GM23248 (cell line): ENCODE measurements at regions not wholly inside any gene's neighbourhood (a gene's known extent, or its start where the extent isn't known, plus 50 kb on each side); places are given as distances from the start of the nearest gene placed in this dataset.
A peak's percentile ranks its signal among the peaks of the same experiment; 100 is the strongest.

Experiments
- DNase-seq: peaks from one replicate; pipeline ENCODE4 v3.0.0-alpha.2; 2015
- H2AFZ ChIP-seq: fragments of 200-600 bp; sonication (generic); 2 replicates; pipeline ENCODE4 v1.6.1; 2016; ENCODE audit warnings: antibody characterized with exemption
- H3F3A ChIP-seq: fragments of 200-600 bp; sonication (generic); 2 replicates; pipeline ENCODE4 v1.6.1; 2016; ENCODE audit warnings: mild to moderate bottlenecking, antibody characterized with exemption, mixed run types; ENCODE audit not compliant: insufficient read depth
- H3K27ac ChIP-seq: fragments of 200-600 bp; sonication (generic); 2 replicates; pipeline ENCODE4 v1.5.1; 2016; ENCODE audit warnings: mild to moderate bottlenecking
- H3K27me3 ChIP-seq: fragments of 200-600 bp; sonication (generic); replicated peaks from 2 replicates; pipeline ENCODE4 v1.6.1; 2016; ENCODE audit warnings: mild to moderate bottlenecking; ENCODE audit not compliant: insufficient read depth
- H3K36me3 ChIP-seq: fragments of 200-600 bp; sonication (generic); 2 replicates; pipeline ENCODE4 v1.6.1; 2016; ENCODE audit warnings: low read depth, mild to moderate bottlenecking
- H3K4me1 ChIP-seq: fragments of 200-600 bp; sonication (generic); 2 replicates; pipeline ENCODE4 v1.6.1; 2016; ENCODE audit warnings: mild to moderate bottlenecking; ENCODE audit not compliant: insufficient read depth
- H3K4me2 ChIP-seq: fragments of 200-600 bp; sonication (generic); one replicate; pipeline ENCODE4 v1.6.1; 2016; ENCODE audit warnings: mild to moderate bottlenecking; ENCODE audit not compliant: unreplicated experiment
- H3K4me3 ChIP-seq: fragments of 200-600 bp; sonication (generic); 2 replicates; pipeline ENCODE4 v1.5.1; 2016; ENCODE audit warnings: mild to moderate bottlenecking
- H3K79me2 ChIP-seq: fragments of 200-600 bp; sonication (generic); 2 replicates; pipeline ENCODE4 v1.6.1; 2016; ENCODE audit warnings: mild to moderate bottlenecking; ENCODE audit not compliant: insufficient read depth
- H3K9ac ChIP-seq: fragments of 200-600 bp; sonication (generic); 2 replicates; pipeline ENCODE4 v1.6.1; 2016; ENCODE audit warnings: mild to moderate bottlenecking
- H3K9me2 ChIP-seq: fragments of 200-600 bp; sonication (generic); 2 replicates; pipeline ENCODE4 v1.6.1; 2016; ENCODE audit warnings: mixed run types, mild to moderate bottlenecking, moderate library complexity; ENCODE audit not compliant: insufficient read depth
- H3K9me3 ChIP-seq: fragments of 200-600 bp; sonication (generic); one replicate; pipeline ENCODE4 v1.6.1; 2017; ENCODE audit warnings: low read depth
- H4K20me1 ChIP-seq: fragments of 200-600 bp; sonication (generic); 2 replicates; pipeline ENCODE4 v1.6.0; 2016; ENCODE audit not compliant: insufficient read depth
- EZH2 ChIP-seq: fragments of 200-600 bp; sonication (generic); IDR thresholded peaks from 2 replicates; pipeline ENCODE4 v1.6.1; 2018; ENCODE audit warnings: antibody characterized with exemption, mild to moderate bottlenecking; ENCODE audit not compliant: insufficient read depth, poor library complexity, severe bottlenecking
- EZH2phosphoT487 ChIP-seq: fragments of 200-600 bp; sonication (generic); IDR thresholded peaks from 2 replicates; pipeline ENCODE4 v1.6.1; 2018; ENCODE audit warnings: antibody characterized with exemption, moderate library complexity, mild to moderate bottlenecking, low read depth; ENCODE audit not compliant: insufficient read depth
- WGBS, 2 experiments: methylation state at CpG; one replicate each; pipeline ENCODE4 v1.1.6; 2015 to 2017; ENCODE audit warnings: low lambda C conversion rate in 2 of 2, low coverage in 1 of 2; ENCODE audit errors: missing lambda C conversion rate in 2 of 2; 5-methylcytosine and 5-hydroxymethylcytosine counted together
- in situ Hi-C: fragments of 300-500 bp; cut with MboI; formaldehyde crosslinking; loops from 2 replicates; pipeline ENCODE4 v1.15.0; 2020

DNA sequence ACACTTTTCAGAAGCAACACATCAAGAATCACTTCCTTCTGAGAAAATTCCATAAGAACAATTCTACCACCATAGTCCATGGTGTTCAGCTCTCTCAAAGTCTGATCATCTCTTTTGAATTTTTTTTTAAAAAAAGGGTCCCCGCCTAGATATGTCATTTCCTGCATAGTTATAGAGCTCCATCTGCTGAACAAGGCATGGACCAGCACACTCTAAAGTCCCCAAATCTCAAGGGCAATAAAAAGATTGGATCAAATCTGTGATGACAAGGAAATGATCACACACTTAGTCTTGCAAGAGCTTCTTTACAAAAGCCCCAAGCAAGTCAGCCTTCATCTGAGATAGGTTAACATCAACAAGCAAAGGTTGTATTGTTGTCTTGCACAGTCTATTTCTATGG, 100.7 kb upstream of the STMND1 start:
- H3K9ac ChIP-seq = no peak overlapping the region
- TF ChIP-seq EZH2phosphoT487 (no peak), EZH2 (no peak)
- H3K9me2 ChIP-seq = no peaks in the 10 kb centered on the region
- no peaks in the 10 kb centered on the region for H3K36me3 ChIP-seq
- no peaks in the 10 kb centered on the region for H3K9me3 ChIP-seq
- DNase-seq = peak; percentile 56
- H3K4me3 ChIP-seq = no peak overlapping the region
- H3K27ac ChIP-seq = no peak overlapping the region
- H2AFZ ChIP-seq = no peak overlapping the region
- in situ Hi-C loops = no loop called here
- no peaks in the 10 kb centered on the region for H3K27me3 ChIP-seq
- no peak overlapping the region for H3K4me2 ChIP-seq
- H3F3A ChIP-seq = peaks cover 27% of the 10 kb centered on the region
- H4K20me1 ChIP-seq = no peaks in the 10 kb centered on the region
- peaks cover 29% of the 10 kb centered on the region for H3K4me1 ChIP-seq
- 48 to 52% methylated on average over 1 of the region's 1 CpG for WGBS, 2 experiments
- no peaks in the 10 kb centered on the region for H3K79me2 ChIP-seq

GRCh38 chr6:16999491-17000436, 102.1 kb upstream of the STMND1 start:
- TF ChIP-seq EZH2phosphoT487 (no peak), EZH2 (no peak)
- peak; percentile 92 for DNase-seq
- peak overlapping the region; percentile 38 for H3K27ac ChIP-seq
- peaks cover 22% of the 10 kb centered on the region for H3F3A ChIP-seq
- H3K27me3 ChIP-seq = no peaks in the 10 kb centered on the region
- WGBS, 2 experiments = 2 to 9% methylated on average over 2 of the region's 2 CpGs
- no peak overlapping the region for H3K9ac ChIP-seq
- no peak overlapping the region for H2AFZ ChIP-seq
- in situ Hi-C loops = no loop called here
- no peaks in the 10 kb centered on the region for H4K20me1 ChIP-seq
- H3K79me2 ChIP-seq = no peaks in the 10 kb centered on the region
- no peak overlapping the region for H3K4me3 ChIP-seq
- H3K9me2 ChIP-seq = no peaks in the 10 kb centered on the region
- H3K4me1 ChIP-seq = peaks cover 29% of the 10 kb centered on the region
- H3K9me3 ChIP-seq = no peaks in the 10 kb centered on the region
- H3K36me3 ChIP-seq = no peaks in the 10 kb centered on the region
- H3K4me2 ChIP-seq = peak overlapping the region; percentile 26

GRCh38 chr6:16998461-16998860, 103.4 kb upstream of the STMND1 start:
- no peaks in the 10 kb centered on the region for H3K9me3 ChIP-seq
- H3K27ac ChIP-seq = no peak overlapping the region
- in situ Hi-C loops = no loop called here

GRCh38 chr6:16995511-16996250, 106.2 kb upstream of the STMND1 start:
- TF ChIP-seq EZH2phosphoT487 (no peak), EZH2 (no peak)
- Histone ChIP-seq H3K36me3 (no peaks in the 10 kb centered on the region), H4K20me1 (no peaks in the 10 kb centered on the region), H3K27ac (no peak overlapping the region), H3K4me1 (peaks cover 22% of the 10 kb centered on the region), H3K27me3 (no peaks in the 10 kb centered on the region), H3K9me2 (no peaks in the 10 kb centered on the region), H3K9ac (no peak overlapping the region), H3F3A (peaks cover 16% of the 10 kb centered on the region), H3K4me3 (no peak overlapping the region), H3K79me2 (no peaks in the 10 kb centered on the region), H2AFZ (no peak overlapping the region), H3K9me3 (no peaks in the 10 kb centered on the region), H3K4me2 (no peak overlapping the region)
- 91 to 94% methylated on average over 6 of the region's 6 CpGs for WGBS, 2 experiments
- in situ Hi-C loops = no loop called here
- DNase-seq = no peak

More at GRCh38 chr6:16998461-16998860, 103.4 kb upstream of the STMND1 start:
- Histone ChIP-seq H2AFZ (no peak overlapping the region), H4K20me1 (no peaks in the 10 kb centered on the region), H3K36me3 (no peaks in the 10 kb centered on the region), H3K4me3 (no peak overlapping the region), H3K9me2 (no peaks in the 10 kb centered on the region), H3K79me2 (no peaks in the 10 kb centered on the region), H3K4me2 (no peak overlapping the region), H3K9ac (no peak overlapping the region), H3F3A (peaks cover 9% of the 10 kb centered on the region), H3K27me3 (no peaks in the 10 kb centered on the region), H3K4me1 (peaks cover 21% of the 10 kb centered on the region)
- WGBS, 2 experiments = 80 to 81% methylated on average over 5 of the region's 5 CpGs
- no peak for TF ChIP-seq EZH2phosphoT487
- no peak for TF ChIP-seq EZH2
- DNase-seq = no peak
